ENCODE measurements at regions not wholly inside any gene's neighbourhood (a gene's known extent, or its start where the extent isn't known, plus 50 kb on each side); places are given as distances from the start of the nearest gene placed in this dataset.
A peak's percentile ranks its signal among the peaks of the same experiment; 100 is the strongest.

- 73 to 82% (median 81%) methylated on average over 7 of the region's 7 CpGs for WGBS, 5 donors
Observed at GRCh38 chr7:67781841-67782240, 785.2 kb downstream of the TYW1 start.

GRCh38 chr7:67786021-67786420 lies 789.4 kb downstream of the TYW1 start:
- no peak overlapping the region for H3K27ac ChIP-seq
- no peak for DNase-seq
- intact Hi-C loops (cut with DNase I; ENCODE audit: low total_unique reads) = no loop called here
- TF ChIP-seq POLR2A (IDR thresholded peaks at IDR 0.05) (no peak), EP300 (IDR thresholded peaks at IDR 0.05) (no peak), CTCF (IDR thresholded peaks at IDR 0.05) (no peak), POLR2AphosphoS5 (IDR thresholded peaks at IDR 0.05) (no peak)
- H3K9me3 ChIP-seq = no peaks in the 10 kb centered on the region
- H3K27me3 ChIP-seq = peaks cover 0 to 4% (median 0%) of the 10 kb centered on the region in 3 donors
- WGBS, 5 donors = 92 to 95% (median 95%) methylated on average over 6 of the region's 6 CpGs
- no peaks in the 10 kb centered on the region for H3K36me3 ChIP-seq
- no peak overlapping the region for H3K4me3 ChIP-seq
- H3K4me1 ChIP-seq = no peaks in the 10 kb centered on the region

More at GRCh38 chr7:67781841-67782240, 785.2 kb downstream of the TYW1 start:
- DNase-seq = no peak
- Histone ChIP-seq H3K27me3 (no peaks in the 10 kb centered on the region), H3K36me3 (no peaks in the 10 kb centered on the region), H3K4me1 (no peaks in the 10 kb centered on the region), H3K9me3 (no peaks in the 10 kb centered on the region), H3K4me3 (no peak overlapping the region), H3K27ac (no peak overlapping the region)
- intact Hi-C loops (cut with DNase I; ENCODE audit: low total_unique reads) = no loop called here
- TF ChIP-seq CTCF (IDR thresholded peaks at IDR 0.05) = no peak
- no peak for TF ChIP-seq POLR2A (IDR thresholded peaks at IDR 0.05)
- no peak for TF ChIP-seq POLR2AphosphoS5 (IDR thresholded peaks at IDR 0.05)
- no peak for TF ChIP-seq EP300 (IDR thresholded peaks at IDR 0.05)

- H3K27me3 ChIP-seq = peaks cover 0 to 4% (median 0%) of the 10 kb centered on the region in 3 donors
- H3K4me1 ChIP-seq = no peaks in the 10 kb centered on the region
- H3K36me3 ChIP-seq = no peaks in the 10 kb centered on the region
- DNase-seq = peak in 1 of 2 donors; percentile 30
- H3K4me3 ChIP-seq = no peak overlapping the region
- WGBS, 5 donors = 54 to 66% (median 61%) methylated on average over 11 of the region's 11 CpGs
- H3K27ac ChIP-seq = no peak overlapping the region
- no peaks in the 10 kb centered on the region for H3K9me3 ChIP-seq
- intact Hi-C loops (cut with DNase I; ENCODE audit: low total_unique reads) = no loop called here
- TF ChIP-seq POLR2A (IDR thresholded peaks at IDR 0.05) = no peak
- TF ChIP-seq CTCF (IDR thresholded peaks at IDR 0.05) = peak in 2 of 7 experiments; percentile 13 to 16
- no peak for TF ChIP-seq EP300 (IDR thresholded peaks at IDR 0.05)
Observed at GRCh38 chr7:67788669-67789068, 792.0 kb downstream of the TYW1 start.

- H3K4me3 ChIP-seq = no peak overlapping the region
Observed at GRCh38 chr7:67791918-67792317, 795.3 kb downstream of the TYW1 start.

More at GRCh38 chr7:67791918-67792317, 795.3 kb downstream of the TYW1 start:
- no peak overlapping the region for H3K27ac ChIP-seq
- peaks cover 0 to 4% (median 0%) of the 10 kb centered on the region in 3 donors for H3K27me3 ChIP-seq
- TF ChIP-seq CTCF (IDR thresholded peaks at IDR 0.05) (no peak), EP300 (IDR thresholded peaks at IDR 0.05) (no peak), POLR2AphosphoS5 (IDR thresholded peaks at IDR 0.05) (no peak), POLR2A (IDR thresholded peaks at IDR 0.05) (no peak)
- H3K36me3 ChIP-seq = no peaks in the 10 kb centered on the region
- WGBS, 5 donors = 68 to 90% (median 84%) methylated on average over 3 of the region's 3 CpGs
- peaks cover 0 to 4% (median 0%) of the 10 kb centered on the region in 4 donors for H3K4me1 ChIP-seq
- H3K9me3 ChIP-seq = no peaks in the 10 kb centered on the region
- intact Hi-C loops (cut with DNase I; ENCODE audit: low total_unique reads) = no loop called here
- DNase-seq = no peak
